ENCODE measurements at regions not wholly inside any gene's neighbourhood (a gene's known extent, or its start where the extent isn't known, plus 50 kb on each side); places are given as distances from the start of the nearest gene placed in this dataset.

GRCh38 chr11:129324533-129325175 is 51.0 kb upstream of the BARX2 start:
- Mint-ChIP-seq H3K27me3 (ENCODE audit: insufficient read depth) (peaks cover 4% of the 10 kb centered on the region; the same call in 1 of the 2 replicates), H3K4me1 (ENCODE audit: low read depth) (peaks cover 11% of the 10 kb centered on the region), H3K4me3 (no peak overlapping the region), H3K27ac (no peak overlapping the region), H3K9me3 (no peaks in the 10 kb centered on the region), H3K36me3 (ENCODE audit: low read depth) (no peaks in the 10 kb centered on the region)
- no peak for TF ChIP-seq CTCF (IDR thresholded peaks at IDR 0.05)
- peak; percentile 7 for DNase-seq

GRCh38 chr11:129323896-129324502 is 51.6 kb upstream of the BARX2 start:
- no peaks in the 10 kb centered on the region for H3K36me3 Mint-ChIP-seq (ENCODE audit: low read depth)
- peaks cover 11% of the 10 kb centered on the region for H3K4me1 Mint-ChIP-seq (ENCODE audit: low read depth)
- no peak for DNase-seq
- no peak overlapping the region for H3K27ac Mint-ChIP-seq
- no peaks in the 10 kb centered on the region for H3K9me3 Mint-ChIP-seq
- H3K27me3 Mint-ChIP-seq (ENCODE audit: insufficient read depth) = peaks cover 4% of the 10 kb centered on the region; the same call in 1 of the 2 replicates
- no peak overlapping the region for H3K4me3 Mint-ChIP-seq
- TF ChIP-seq CTCF (IDR thresholded peaks at IDR 0.05) = no peak

- Mint-ChIP-seq H3K4me3 (no peak overlapping the region), H3K27me3 (ENCODE audit: insufficient read depth) (peaks cover 4% of the 10 kb centered on the region), H3K27ac (no peak overlapping the region), H3K9me3 (no peaks in the 10 kb centered on the region), H3K36me3 (ENCODE audit: low read depth) (no peaks in the 10 kb centered on the region), H3K4me1 (ENCODE audit: low read depth) (peaks cover 11% of the 10 kb centered on the region)
- TF ChIP-seq CTCF (IDR thresholded peaks at IDR 0.05) = no peak
- DNase-seq = no peak
These were observed 52.7 kb upstream of the BARX2 start for GRCh38 chr11:129322941-129323340.

- Mint-ChIP-seq H3K27me3 (ENCODE audit: insufficient read depth) (peaks cover 2% of the 10 kb centered on the region), H3K4me3 (no peak overlapping the region), H3K27ac (no peak overlapping the region), H3K9me3 (no peaks in the 10 kb centered on the region), H3K4me1 (ENCODE audit: low read depth) (peaks cover 11% of the 10 kb centered on the region), H3K36me3 (ENCODE audit: low read depth) (no peaks in the 10 kb centered on the region)
- no peak for TF ChIP-seq CTCF (IDR thresholded peaks at IDR 0.05)
- DNase-seq = no peak
These were observed 54.6 kb upstream of the BARX2 start for GRCh38 chr11:129321076-129321475.

GRCh38 chr11:129320494-129320893 is 55.2 kb upstream of the BARX2 start:
- Mint-ChIP-seq H3K9me3 (no peaks in the 10 kb centered on the region), H3K36me3 (ENCODE audit: low read depth) (no peaks in the 10 kb centered on the region), H3K4me1 (ENCODE audit: low read depth) (peaks cover 11% of the 10 kb centered on the region), H3K27me3 (ENCODE audit: insufficient read depth) (peaks cover 8% of the 10 kb centered on the region), H3K27ac (no peak overlapping the region), H3K4me3 (no peak overlapping the region)
- DNase-seq = no peak
- TF ChIP-seq CTCF (IDR thresholded peaks at IDR 0.05) = no peak
